Peyer's patch (tissue), 4 donors: ENCODE measurements at regions not wholly inside any gene's neighbourhood (a gene's known extent, or its start where the extent isn't known, plus 50 kb on each side); places are given as distances from the start of the nearest gene placed in this dataset.

Experiments used
- DNase-seq, 3 donors: peaks; one replicate each; pipeline ENCODE4 v3.0.0-alpha.2; 2017 to 2019
- H3K27ac ChIP-seq, 4 donors: fragments of 200-600 bp; sonication (generic); one replicate each; pipeline ENCODE4 v1.5.1; 2016 to 2019
- H3K27me3 ChIP-seq, 2 donors: fragments of 200-600 bp; sonication (generic); one replicate each; pipeline ENCODE4 v1.5.1; 2019
- H3K36me3 ChIP-seq, 3 donors: fragments of 200-600 bp; sonication (generic); one replicate each; pipeline ENCODE4 v1.5.1; 2016 to 2019
- H3K4me1 ChIP-seq, 4 donors: fragments of 200-600 bp; sonication (generic); one replicate each; pipeline ENCODE4 v1.5.1; 2016 to 2019
- H3K4me3 ChIP-seq, 4 donors: fragments of 200-600 bp; sonication (generic); 1 replicate in 3 of 4; 2 replicates in 1 of 4; pipeline ENCODE4 v1.5.1; 2016 to 2019; ENCODE audit warnings: mild to moderate bottlenecking in 1 of 4
- H3K9me3 ChIP-seq, 4 donors: fragments of 200-600 bp; sonication (generic); one replicate each; pipeline ENCODE4 v1.5.1; 2016 to 2019; ENCODE audit warnings: mild to moderate bottlenecking in 1 of 4
- POLR2A ChIP-seq, 2 donors: fragments of 450-650 bp; IDR thresholded peaks; one replicate each; pipeline ENCODE4 v1.5.1; 2017; ENCODE audit warnings: antibody characterized with exemption in 2 of 2, mild to moderate bottlenecking in 2 of 2, moderate library complexity in 2 of 2
- TF ChIP-seq, protein P1 (sequence below), 6 experiments: fragments of 450-650 bp in 4 of 6; fragments of 200-600 bp in 2 of 6; sonication (generic) in 1 of 6; IDR thresholded peaks; one replicate each; pipeline ENCODE4 v1.5.1; 2017 to 2019; ENCODE audit warnings: antibody characterized with exemption in 6 of 6, mild to moderate bottlenecking in 3 of 6, moderate library complexity in 1 of 6

DNA sequence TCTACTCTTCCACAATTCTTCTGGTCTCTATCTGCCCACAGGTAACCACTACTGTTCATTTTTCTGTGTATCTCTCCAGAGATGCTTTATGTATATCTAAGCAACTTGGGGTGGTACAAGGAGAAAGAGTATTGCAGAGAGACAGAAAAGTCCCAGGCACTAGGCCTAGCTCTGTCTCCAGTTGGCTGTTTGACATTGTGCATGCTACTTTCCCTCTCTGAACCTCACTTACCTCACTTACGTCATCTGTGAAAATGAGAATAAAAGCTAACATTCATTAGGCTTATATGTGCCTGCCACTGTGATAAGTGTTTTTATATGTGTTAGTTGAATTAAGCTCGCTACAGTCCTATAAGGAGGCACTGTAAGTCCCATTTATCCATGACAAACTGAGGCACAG is 76.7 kb upstream of the RNU6-1 start:
- DNase-seq = no peak
- TF ChIP-seq, protein P1, sequence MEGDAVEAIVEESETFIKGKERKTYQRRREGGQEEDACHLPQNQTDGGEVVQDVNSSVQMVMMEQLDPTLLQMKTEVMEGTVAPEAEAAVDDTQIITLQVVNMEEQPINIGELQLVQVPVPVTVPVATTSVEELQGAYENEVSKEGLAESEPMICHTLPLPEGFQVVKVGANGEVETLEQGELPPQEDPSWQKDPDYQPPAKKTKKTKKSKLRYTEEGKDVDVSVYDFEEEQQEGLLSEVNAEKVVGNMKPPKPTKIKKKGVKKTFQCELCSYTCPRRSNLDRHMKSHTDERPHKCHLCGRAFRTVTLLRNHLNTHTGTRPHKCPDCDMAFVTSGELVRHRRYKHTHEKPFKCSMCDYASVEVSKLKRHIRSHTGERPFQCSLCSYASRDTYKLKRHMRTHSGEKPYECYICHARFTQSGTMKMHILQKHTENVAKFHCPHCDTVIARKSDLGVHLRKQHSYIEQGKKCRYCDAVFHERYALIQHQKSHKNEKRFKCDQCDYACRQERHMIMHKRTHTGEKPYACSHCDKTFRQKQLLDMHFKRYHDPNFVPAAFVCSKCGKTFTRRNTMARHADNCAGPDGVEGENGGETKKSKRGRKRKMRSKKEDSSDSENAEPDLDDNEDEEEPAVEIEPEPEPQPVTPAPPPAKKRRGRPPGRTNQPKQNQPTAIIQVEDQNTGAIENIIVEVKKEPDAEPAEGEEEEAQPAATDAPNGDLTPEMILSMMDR (IDR thresholded peaks at IDR 0.05) = no peak
- no peak for TF ChIP-seq POLR2A (IDR thresholded peaks at IDR 0.05)
- H3K36me3 ChIP-seq = no peaks in the 10 kb centered on the region
- peak overlapping the region in 3 of 4 donors; percentile 9 to 77 (median 10) for H3K27ac ChIP-seq
- H3K4me3 ChIP-seq = no peak overlapping the region
- H3K9me3 ChIP-seq = no peaks in the 10 kb centered on the region
- no peaks in the 10 kb centered on the region for H3K27me3 ChIP-seq
- H3K4me1 ChIP-seq = peaks cover 0 to 29% (median 0%) of the 10 kb centered on the region in 4 donors

DNA sequence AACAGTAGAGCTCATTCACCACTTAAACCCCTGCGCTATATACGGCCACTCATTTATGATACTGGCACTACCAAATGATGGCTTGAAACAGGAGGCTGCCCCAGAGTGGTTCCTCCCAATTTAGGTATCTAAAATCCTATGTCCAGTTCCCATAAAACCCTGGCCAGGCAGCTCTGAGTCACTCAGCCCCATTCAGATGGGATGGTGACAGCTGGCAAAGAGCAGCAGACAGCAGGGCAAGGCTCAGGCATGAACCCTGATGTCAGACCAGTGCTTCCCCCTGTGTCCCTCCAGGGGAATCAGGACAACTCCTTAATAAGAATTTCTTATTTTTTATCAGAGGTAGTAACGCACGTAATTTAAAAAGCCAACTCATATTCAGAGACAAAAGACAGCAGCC is 77.2 kb upstream of the RNU6-1 start:
- Histone ChIP-seq H3K4me3 (no peak overlapping the region), H3K4me1 (peaks cover 0 to 29% (median 0%) of the 10 kb centered on the region in 4 donors), H3K9me3 (no peaks in the 10 kb centered on the region), H3K27me3 (no peaks in the 10 kb centered on the region), H3K36me3 (no peaks in the 10 kb centered on the region), H3K27ac (peak overlapping the region in 2 of 4 donors; percentile 9 to 77)
- DNase-seq = no peak
- no peak for TF ChIP-seq POLR2A (IDR thresholded peaks at IDR 0.05)
- TF ChIP-seq, protein P1 (IDR thresholded peaks at IDR 0.05) = no peak

GRCh38 chr15:67917636-67918035 is 77.8 kb upstream of the RNU6-1 start:
- no peaks in the 10 kb centered on the region for H3K27me3 ChIP-seq
- no peak overlapping the region for H3K4me3 ChIP-seq
- TF ChIP-seq POLR2A (IDR thresholded peaks at IDR 0.05) = no peak
- TF ChIP-seq, protein P1 (IDR thresholded peaks at IDR 0.05) = no peak
- DNase-seq = no peak
- no peaks in the 10 kb centered on the region for H3K9me3 ChIP-seq
- H3K27ac ChIP-seq = peak overlapping the region in 1 of 4 donors; percentile 77
- H3K4me1 ChIP-seq = peaks cover 0 to 29% (median 0%) of the 10 kb centered on the region in 4 donors
- no peaks in the 10 kb centered on the region for H3K36me3 ChIP-seq

- Histone ChIP-seq H3K27ac (peak overlapping the region in 1 of 4 donors; percentile 77), H3K4me1 (peaks cover 0 to 29% (median 0%) of the 10 kb centered on the region in 4 donors)
Observed at GRCh38 chr15:67918205-67918861, 78.5 kb upstream of the RNU6-1 start.

DNA sequence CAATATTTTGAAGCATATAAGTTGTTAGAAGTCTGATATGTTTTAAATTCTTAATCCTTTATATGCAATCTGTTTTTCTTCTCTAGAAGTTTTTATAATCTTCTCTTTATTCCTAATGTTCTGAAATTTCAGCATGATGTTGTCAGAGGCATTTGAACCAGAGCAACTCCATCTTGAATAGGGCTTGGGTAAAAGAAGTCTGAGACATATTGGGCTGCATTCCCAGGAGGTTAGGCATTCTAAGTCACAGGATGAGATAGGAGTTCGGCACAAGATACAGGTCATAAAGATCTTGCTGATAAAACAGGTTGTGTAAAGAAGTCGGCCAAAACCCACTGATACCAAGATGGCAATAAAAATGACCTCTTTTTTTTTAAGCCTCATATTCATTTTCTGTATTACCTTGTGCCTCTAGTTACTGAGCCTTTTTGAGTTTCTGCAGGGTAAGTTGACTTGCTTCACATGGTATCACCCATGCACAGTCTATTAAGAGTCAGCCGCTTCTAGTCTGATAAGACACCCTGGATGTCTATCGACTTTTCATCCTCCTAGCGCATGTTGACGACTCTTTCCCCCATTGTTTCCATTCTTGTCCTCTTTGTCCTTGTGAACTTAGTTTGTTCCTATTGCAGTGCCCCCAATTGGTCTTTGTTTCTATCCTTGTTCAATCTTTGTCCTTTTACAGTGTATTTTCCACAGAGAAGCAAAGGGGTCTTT is 80.8 kb upstream of the RNU6-1 start:
- Histone ChIP-seq H3K36me3 (no peaks in the 10 kb centered on the region), H3K27ac (no peak overlapping the region), H3K4me1 (peaks cover 0 to 16% (median 0%) of the 10 kb centered on the region in 4 donors), H3K9me3 (no peaks in the 10 kb centered on the region), H3K4me3 (no peak overlapping the region), H3K27me3 (no peaks in the 10 kb centered on the region)
- no peak for DNase-seq
- no peak for TF ChIP-seq POLR2A (IDR thresholded peaks at IDR 0.05)
- TF ChIP-seq, protein P1 (IDR thresholded peaks at IDR 0.05) = no peak

More at GRCh38 chr15:67918205-67918861, 78.5 kb upstream of the RNU6-1 start:
- Histone ChIP-seq H3K36me3 (no peaks in the 10 kb centered on the region), H3K4me3 (no peak overlapping the region), H3K9me3 (no peaks in the 10 kb centered on the region), H3K27me3 (no peaks in the 10 kb centered on the region)
- TF ChIP-seq, protein P1 (IDR thresholded peaks at IDR 0.05) = no peak
- no peak for TF ChIP-seq POLR2A (IDR thresholded peaks at IDR 0.05)
- DNase-seq = no peak
